K562 (cell line): ENCODE measurements at regions not wholly inside any gene's neighbourhood (a gene's known extent, or its start where the extent isn't known, plus 50 kb on each side); places are given as distances from the start of the nearest gene placed in this dataset.

ENCODE experiments used
- ATAC-seq: fragments of 200-7000 bp; cut with Tn5 transposase; 3 replicates; pipeline ENCODE4 v1.9.1; 2020; ENCODE audit warnings: moderate library complexity
- BruUV-seq: library from RNA; stranded (reverse); fragments of 400-500 nt; replicated peaks from 2 replicates; lab custom pipeline; 2021; lab: Mats Ljungman, UMichigan
- CTCF ChIA-PET: fragments of 300-600 bp; formaldehyde crosslinking; extraction: SDS; loops from one replicate; lab custom pipeline; 2021; ENCODE audit warnings: low intra/inter-chr PET ratio; lab: Yijun Ruan, JAX
- POLR2A ChIA-PET: fragments of 300-600, 350-650 bp; sonication (Branson Sonifier 250); formaldehyde crosslinking; extraction: SDS; loops from one replicate; lab custom pipeline; 2021; ENCODE audit warnings: antibody characterized with exemption, inconsistent platforms; lab: Yijun Ruan, JAX
- DNase-seq, 4 experiments: peaks; one replicate each; pipeline versions ENCODE4 v3.0.0 to v3.0.0-alpha.2; 2011 to 2018; ENCODE audit warnings: low spot score in 3 of 4, mixed read lengths in 3 of 4; ENCODE audit errors: extremely low read depth in 1 of 4
- FAIRE-seq: peaks from 2 replicates; lab custom pipeline; 2011; peaks lifted over from hg19 to GRCh38; lab: Jason Lieb, UNC
- H2AFZ ChIP-seq: 2 replicates; pipeline ENCODE4 v1.6.0; 2011; ENCODE audit warnings: low read depth, low read length, control low read depth, inconsistent platforms
- H3K27ac ChIP-seq: fragments of 200-600 bp; 3 replicates; pipeline ENCODE4 v1.8.0; 2011; ENCODE audit warnings: low read depth, mild to moderate bottlenecking, control low read depth, inconsistent platforms, low read length, moderate library complexity, mixed read lengths; ENCODE audit errors: extremely low read depth
- H3K27me3 ChIP-seq, 2 experiments: fragments of 300-600 bp in 1 of 2; 2 replicates in 1 of 2; 3 replicates in 1 of 2; pipeline versions ENCODE4 v1.6.0 to v1.8.0; 2011; ENCODE audit warnings: inconsistent platforms in 2 of 2, low read length in 2 of 2, mild to moderate bottlenecking in 1 of 2, mixed read lengths in 1 of 2, moderate library complexity in 1 of 2; ENCODE audit not compliant: control insufficient read depth in 2 of 2, insufficient read depth in 2 of 2
- H3K36me3 ChIP-seq: fragments of 300-600 bp; 3 replicates; pipeline ENCODE4 v1.8.0; 2011; ENCODE audit warnings: mild to moderate bottlenecking, low read length, inconsistent platforms; ENCODE audit not compliant: control insufficient read depth, insufficient read depth
- H3K4me1 ChIP-seq, 2 experiments: fragments of 200-600 bp in 1 of 2; replicated peaks in 1 of 2; 2 replicates in 1 of 2; 3 replicates in 1 of 2; pipeline versions ENCODE4 v1.5.1 to v1.8.0; 2011; ENCODE audit warnings: inconsistent platforms in 2 of 2, low read length in 2 of 2, mild to moderate bottlenecking in 1 of 2, mixed read lengths in 1 of 2, moderate library complexity in 1 of 2; ENCODE audit not compliant: control insufficient read depth in 2 of 2, insufficient read depth in 2 of 2
- H3K4me2 ChIP-seq: 2 replicates; pipeline ENCODE4 v1.6.1; 2011; ENCODE audit warnings: low read length, control low read depth, inconsistent platforms, mixed read lengths; ENCODE audit not compliant: insufficient read depth
- H3K4me3 ChIP-seq: fragments of 200-600 bp; sonication (generic), shearing (Covaris generic); 2 replicates; pipeline ENCODE4 v1.5.1; 2016; ENCODE audit warnings: control low read depth, inconsistent platforms
- H3K79me2 ChIP-seq: fragments of 200-600 bp; 3 replicates; pipeline ENCODE4 v1.8.0; 2011; ENCODE audit warnings: low read length, inconsistent platforms; ENCODE audit not compliant: control insufficient read depth, insufficient read depth
- H3K9ac ChIP-seq, 2 experiments: 2 replicates each; pipeline versions ENCODE4 v1.6.0 to v1.6.1; 2011; ENCODE audit warnings: low read depth in 2 of 2, low read length in 2 of 2, control low read depth in 1 of 2, inconsistent platforms in 1 of 2, mild to moderate bottlenecking in 1 of 2, mixed read lengths in 1 of 2; ENCODE audit not compliant: insufficient read depth in 1 of 2
- H3K9me1 ChIP-seq: one replicate; pipeline ENCODE4 v1.6.0; 2011; ENCODE audit warnings: inconsistent platforms, mild to moderate bottlenecking, low read length, moderate library complexity; ENCODE audit not compliant: control insufficient read depth, insufficient read depth
- H3K9me3 ChIP-seq: replicated peaks from 2 replicates; pipeline ENCODE4 v1.5.1; 2011; ENCODE audit warnings: low read depth, low read length, inconsistent platforms; ENCODE audit not compliant: control insufficient read depth, insufficient read depth
- H4K20me1 ChIP-seq: replicated peaks from 2 replicates; pipeline ENCODE4 v1.6.1; 2011; ENCODE audit warnings: low read length, inconsistent platforms, mixed read lengths; ENCODE audit not compliant: control insufficient read depth, insufficient read depth
- BCL6 ChIP-seq: fragments of 250-450 bp; sonication (Bioruptor Pico); IDR thresholded peaks from 2 replicates; pipeline ENCODE4 v1.4.0; 2020
- FOXJ3 ChIP-seq: sonication (generic); formaldehyde crosslinking; IDR thresholded peaks from 2 replicates; pipeline ENCODE4 v1.4.0; 2020; ENCODE audit warnings: mild to moderate bottlenecking, missing genetic modification reagents
- ILF3 ChIP-seq: fragments of 450-650 bp; IDR thresholded peaks from 2 replicates; pipeline ENCODE4 v1.6.1; 2018; ENCODE audit warnings: antibody characterized with exemption, mild to moderate bottlenecking, moderate library complexity, borderline replicate concordance
- MED1 ChIP-seq: sonication (generic); formaldehyde crosslinking; IDR thresholded peaks from 2 replicates; pipeline ENCODE4 v1.8.1; 2023; ENCODE audit warnings: missing genetic modification reagents, borderline replicate concordance
- NCOA6 ChIP-seq: fragments of 450-650 bp; IDR thresholded peaks from 2 replicates; pipeline ENCODE4 v1.6.1; 2017; ENCODE audit warnings: mild to moderate bottlenecking
- NFATC3 ChIP-seq: fragments of 450-650 bp; IDR thresholded peaks from 2 replicates; pipeline ENCODE4 v1.6.1; 2017; ENCODE audit warnings: mild to moderate bottlenecking
- NR1H2 ChIP-seq: sonication (generic); formaldehyde crosslinking; IDR thresholded peaks from 2 replicates; pipeline ENCODE4 v1.4.0; 2020; ENCODE audit warnings: mild to moderate bottlenecking, missing genetic modification reagents
- NR2F6 ChIP-seq: fragments of 450-650 bp; formaldehyde crosslinking; IDR thresholded peaks from 2 replicates; pipeline ENCODE4 v1.4.0; 2020; ENCODE audit warnings: mild to moderate bottlenecking
- PATZ1 ChIP-seq: fragments of 250-450 bp; sonication (Bioruptor Pico); IDR thresholded peaks from 2 replicates; pipeline ENCODE4 v1.5.0; 2020; ENCODE audit warnings: mild to moderate bottlenecking, borderline replicate concordance
- RBM39 ChIP-seq: fragments of 200-400 bp; formaldehyde crosslinking; optimal IDR thresholded peaks from 2 replicates; pipeline ENCODE3; 2018; ENCODE audit warnings: low read depth, low read length
- YBX1 ChIP-seq: fragments of 450-650 bp; IDR thresholded peaks from 2 replicates; pipeline ENCODE4 v1.7.1; 2016; ENCODE audit warnings: mild to moderate bottlenecking
- ZFX ChIP-seq: sonication (generic); formaldehyde crosslinking; IDR thresholded peaks from 2 replicates; pipeline ENCODE4 v1.8.0; 2022; ENCODE audit warnings: mild to moderate bottlenecking, missing genetic modification reagents, moderate library complexity
- ZKSCAN1 ChIP-seq: fragments of 150-350 bp; IDR thresholded peaks from 2 replicates; pipeline ENCODE4 v1.6.1; 2016; ENCODE audit warnings: low read depth, low read length
- ZNF316 ChIP-seq: fragments of 450-650 bp; IDR thresholded peaks from 2 replicates; pipeline ENCODE4 v1.6.1; 2016
- WGBS: fragments of 100-300 bp; shearing (Covaris generic); methylation state at CpG from one replicate; pipeline ENCODE4 v1.1.6; 2016; ENCODE audit warnings: low coverage, mixed read lengths; ENCODE audit not compliant: insufficient coverage; ENCODE audit errors: missing lambda C conversion rate; 5-methylcytosine and 5-hydroxymethylcytosine counted together
- in situ Hi-C: fragments of 300-500 bp; cut with MboI; formaldehyde crosslinking; loops from 4 replicates; pipeline ENCODE4 v1.15.0; 2018; ENCODE audit warnings: inconsistent platforms, mixed read lengths
- intact Hi-C: fragments of 100-400 bp; cut with micrococcal nuclease; formaldehyde crosslinking; loops from 2 replicates; pipeline ENCODE4 v1.14.2; 2022
- TF ChIP-seq, protein P1 (sequence below): sonication (generic); formaldehyde crosslinking; IDR thresholded peaks from 2 replicates; pipeline ENCODE4 v1.8.1; 2022; ENCODE audit warnings: missing genetic modification reagents

- Histone ChIP-seq H3K36me3 (no peaks in the 10 kb centered on the region), H3K9me1 (no peaks in the 10 kb centered on the region), H3K9me3 (no peaks in the 10 kb centered on the region), H3K27ac (no peak overlapping the region), H4K20me1 (no peaks in the 10 kb centered on the region), H3K27me3 (no peaks in the 10 kb centered on the region), H3K79me2 (no peaks in the 10 kb centered on the region), H3K4me1 (peaks cover 25 to 37% of the 10 kb centered on the region in 2 experiments), H3K4me3 (no peak overlapping the region), H3K4me2 (no peak overlapping the region), H3K9ac (no peak overlapping the region), H2AFZ (no peak overlapping the region)
- intact Hi-C loops, result no loop called here
- POLR2A ChIA-PET, result no interaction called here
- CTCF ChIA-PET, result no interaction called here
- 80% methylated on average over 23 of the region's 23 CpGs for WGBS
- DNase-seq (no peak), FAIRE-seq (no peak), ATAC-seq (no peak)
- in situ Hi-C loops, result no loop called here
- TF ChIP-seq BCL6 (CRISPR knock-in tag), result no peak
- no peak for TF ChIP-seq NR1H2 (CRISPR knock-in tag)
- TF ChIP-seq NR2F6 (CRISPR knock-in tag), result no peak
- TF ChIP-seq NCOA6, result no peak
- 0 out of 2 replicates have a peak, but pooled peaks have one; percentile 19 for TF ChIP-seq ZFX
- TF ChIP-seq YBX1, result no peak
- no TSS peak for BruUV-seq
Observed at GRCh38 chr6:28774292-28775051, 149.3 kb downstream of the TRIM27 start.

- no peaks in the 10 kb centered on the region for H3K9me1 ChIP-seq
- no peaks in the 10 kb centered on the region for H4K20me1 ChIP-seq
- BruUV-seq, result no TSS peak
- peaks cover 23 to 35% of the 10 kb centered on the region in 2 experiments for H3K4me1 ChIP-seq
- H3K79me2 ChIP-seq, result no peaks in the 10 kb centered on the region
- no peak for ATAC-seq
- POLR2A ChIA-PET, result interaction anchor here (2.2 to 4.6 kb wide), 2 partner anchors 11 to 18 kb away, joined by 5 to 38 read pairs; no protein-coding TSS in a partner anchor
- H3K36me3 ChIP-seq, result no peaks in the 10 kb centered on the region
- H3K9ac ChIP-seq, result no peak overlapping the region
- no peak for DNase-seq
- no peak overlapping the region for H3K27ac ChIP-seq
- no peaks in the 10 kb centered on the region for H3K9me3 ChIP-seq
- no peak overlapping the region for H3K4me3 ChIP-seq
- intact Hi-C loops, result no loop called here
- in situ Hi-C loops, result no loop called here
- H3K4me2 ChIP-seq, result no peak overlapping the region
- WGBS, result 92% methylated on average over 12 of the region's 12 CpGs
- H2AFZ ChIP-seq, result no peak overlapping the region
- CTCF ChIA-PET, result no interaction called here
- H3K27me3 ChIP-seq, result no peaks in the 10 kb centered on the region
- no peak for FAIRE-seq
- TF ChIP-seq FOXJ3 (CRISPR knock-in tag), result no peak
- no peak for TF ChIP-seq RBM39
- no peak for TF ChIP-seq ZNF316
- TF ChIP-seq ILF3, result no peak
- TF ChIP-seq NFATC3, result no peak
- TF ChIP-seq MED1, result no peak
- TF ChIP-seq, protein P1, sequence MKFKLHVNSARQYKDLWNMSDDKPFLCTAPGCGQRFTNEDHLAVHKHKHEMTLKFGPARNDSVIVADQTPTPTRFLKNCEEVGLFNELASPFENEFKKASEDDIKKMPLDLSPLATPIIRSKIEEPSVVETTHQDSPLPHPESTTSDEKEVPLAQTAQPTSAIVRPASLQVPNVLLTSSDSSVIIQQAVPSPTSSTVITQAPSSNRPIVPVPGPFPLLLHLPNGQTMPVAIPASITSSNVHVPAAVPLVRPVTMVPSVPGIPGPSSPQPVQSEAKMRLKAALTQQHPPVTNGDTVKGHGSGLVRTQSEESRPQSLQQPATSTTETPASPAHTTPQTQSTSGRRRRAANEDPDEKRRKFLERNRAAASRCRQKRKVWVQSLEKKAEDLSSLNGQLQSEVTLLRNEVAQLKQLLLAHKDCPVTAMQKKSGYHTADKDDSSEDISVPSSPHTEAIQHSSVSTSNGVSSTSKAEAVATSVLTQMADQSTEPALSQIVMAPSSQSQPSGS (CRISPR knock-in tag), result no peak
- TF ChIP-seq PATZ1, result no peak
- no peak for TF ChIP-seq ZKSCAN1
Observed at GRCh38 chr6:28775052-28775376, 148.8 kb downstream of the TRIM27 start.
